HG03378 (cell line): ENCODE measurements at regions not wholly inside any gene's neighbourhood (a gene's known extent, or its start where the extent isn't known, plus 50 kb on each side); places are given as distances from the start of the nearest gene placed in this dataset.
A peak's percentile ranks its signal among the peaks of the same experiment; 100 is the strongest.

Experiments
- ATAC-seq: cut with Tn5 transposase; IDR thresholded peaks from one replicate; pipeline ENCODE4 v1.9.1; 2021; ENCODE audit warnings: mild to moderate bottlenecking, moderate library complexity; ENCODE audit not compliant: unreplicated experiment

DNA sequence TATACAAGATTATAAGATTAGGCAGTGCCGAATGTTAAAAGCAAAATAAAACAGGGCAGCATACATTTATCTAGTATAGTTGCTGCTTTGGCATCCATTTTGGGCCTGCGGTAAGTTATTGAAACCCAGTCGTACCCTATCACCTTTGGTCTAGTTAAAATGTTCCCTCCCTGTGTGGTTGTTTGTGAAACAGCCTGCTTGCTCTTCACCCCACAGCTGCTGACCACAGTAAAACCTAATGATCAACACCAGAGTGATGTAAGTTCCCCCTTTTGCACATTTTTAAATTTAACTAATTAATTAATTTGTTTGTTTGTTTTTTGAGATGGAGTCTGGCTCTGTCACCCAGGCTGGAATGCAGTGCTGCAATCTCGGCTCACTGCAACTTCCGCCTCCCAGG, 50.3 kb upstream of the TXNDC5 start:
- peak; percentile 48 for ATAC-seq
